ENCODE measurements at regions not wholly inside any gene's neighbourhood (a gene's known extent, or its start where the extent isn't known, plus 50 kb on each side); places are given as distances from the start of the nearest gene placed in this dataset.

- H3K4ac ChIP-seq (ENCODE audit: low read depth, low read length), result no peak overlapping the region
- peak overlapping the region; percentile 47 for H2BK12ac ChIP-seq (ENCODE audit: low read length)
- no peak overlapping the region for H4K12ac ChIP-seq (ENCODE audit: low read depth, low read length)
- no peaks in the 10 kb centered on the region for H3K27me3 ChIP-seq (ENCODE audit: insufficient read depth, low read length)
- no peaks in the 10 kb centered on the region for H3K9me3 ChIP-seq (ENCODE audit: insufficient read depth, low read depth, low read length)
- no peak overlapping the region for H3K23ac ChIP-seq (ENCODE audit: low read length)
- peaks cover 7% of the 10 kb centered on the region for H3K79me1 ChIP-seq (ENCODE audit: low read length)
- no CpG with 5 or more reads among the region's 2 CpGs for WGBS (ENCODE audit: extremely low coverage, insufficient coverage, insufficient read length)
- no peak overlapping the region for H2AFZ ChIP-seq (ENCODE audit: insufficient read depth, low read length, poor library complexity)
- no peaks in the 10 kb centered on the region for H3K79me2 ChIP-seq (ENCODE audit: control insufficient read depth, insufficient read depth, low read length, poor library complexity)
- H3K27ac ChIP-seq (ENCODE audit: low read depth, low read length), result no peak overlapping the region
- peak overlapping the region; percentile 36 for H4K8ac ChIP-seq (ENCODE audit: low read depth, low read length)
- H3K18ac ChIP-seq (ENCODE audit: low read length), result no peak overlapping the region
- no peak for DNase-seq
- peaks cover 0 to 4% of the 10 kb centered on the region in 2 experiments for H3K4me1 ChIP-seq (ENCODE audit: control insufficient read depth in 1 of 2, insufficient read depth in 2 of 2, low read length in 2 of 2)
- H3K4me2 ChIP-seq (ENCODE audit: low read length), result no peak overlapping the region
- peak overlapping the region; percentile 59 for H2AK5ac ChIP-seq (ENCODE audit: low read length)
- no peak overlapping the region for H3K4me3 ChIP-seq (ENCODE audit: low read depth, low read length)
- H4K91ac ChIP-seq (ENCODE audit: low read depth, low read length), result no peak overlapping the region
- no peak overlapping the region for H3K14ac ChIP-seq (ENCODE audit: low read length)
- no peaks in the 10 kb centered on the region for H3K36me3 ChIP-seq (ENCODE audit: control insufficient read depth in 1 of 2, insufficient read depth in 2 of 2, low read length in 2 of 2)
- H2BK120ac ChIP-seq (ENCODE audit: insufficient read depth, low read length, poor library complexity), result no peak overlapping the region
- H2BK5ac ChIP-seq (ENCODE audit: low read depth, low read length, poor library complexity), result no peak overlapping the region
- no peak overlapping the region for H3K9ac ChIP-seq (ENCODE audit: low read length)
Measured at GRCh38 chr5:56343988-56344387, 110.9 kb upstream of the ANKRD55 start.

GRCh38 chr5:56342616-56343015 is 109.5 kb upstream of the ANKRD55 start:
- Histone ChIP-seq H4K91ac (ENCODE audit: low read depth, low read length) (peak overlapping the region; percentile 2), H3K4me1 (ENCODE audit: control insufficient read depth in 1 of 2, insufficient read depth in 2 of 2, low read length in 2 of 2) (peaks cover 0 to 4% of the 10 kb centered on the region in 2 experiments), H3K23ac (ENCODE audit: low read length) (no peak overlapping the region), H3K14ac (ENCODE audit: low read length) (peak overlapping the region; percentile 34), H4K8ac (ENCODE audit: low read depth, low read length) (peak overlapping the region; percentile 4), H3K27ac (ENCODE audit: low read depth, low read length) (no peak overlapping the region), H3K36me3 (ENCODE audit: control insufficient read depth in 1 of 2, insufficient read depth in 2 of 2, low read length in 2 of 2) (no peaks in the 10 kb centered on the region), H2BK5ac (ENCODE audit: low read depth, low read length, poor library complexity) (no peak overlapping the region), H3K4me2 (ENCODE audit: low read length) (no peak overlapping the region), H3K79me2 (ENCODE audit: control insufficient read depth, insufficient read depth, low read length, poor library complexity) (no peaks in the 10 kb centered on the region), H3K9me3 (ENCODE audit: insufficient read depth, low read depth, low read length) (no peaks in the 10 kb centered on the region), H4K12ac (ENCODE audit: low read depth, low read length) (no peak overlapping the region), H3K4me3 (ENCODE audit: low read depth, low read length) (no peak overlapping the region), H2BK120ac (ENCODE audit: insufficient read depth, low read length, poor library complexity) (peak overlapping the region; percentile 43), H3K9ac (ENCODE audit: low read length) (no peak overlapping the region), H3K4ac (ENCODE audit: low read depth, low read length) (no peak overlapping the region), H3K27me3 (ENCODE audit: insufficient read depth, low read length) (no peaks in the 10 kb centered on the region), H2BK12ac (ENCODE audit: low read length) (peak overlapping the region; percentile 89), H2AK5ac (ENCODE audit: low read length) (no peak overlapping the region), H2AFZ (ENCODE audit: insufficient read depth, low read length, poor library complexity) (no peak overlapping the region), H3K18ac (ENCODE audit: low read length) (no peak overlapping the region), H3K79me1 (ENCODE audit: low read length) (peaks cover 7% of the 10 kb centered on the region)
- WGBS (ENCODE audit: extremely low coverage, insufficient coverage, insufficient read length), result no CpG with 5 or more reads among the region's 3 CpGs
- no peak for DNase-seq

DNA sequence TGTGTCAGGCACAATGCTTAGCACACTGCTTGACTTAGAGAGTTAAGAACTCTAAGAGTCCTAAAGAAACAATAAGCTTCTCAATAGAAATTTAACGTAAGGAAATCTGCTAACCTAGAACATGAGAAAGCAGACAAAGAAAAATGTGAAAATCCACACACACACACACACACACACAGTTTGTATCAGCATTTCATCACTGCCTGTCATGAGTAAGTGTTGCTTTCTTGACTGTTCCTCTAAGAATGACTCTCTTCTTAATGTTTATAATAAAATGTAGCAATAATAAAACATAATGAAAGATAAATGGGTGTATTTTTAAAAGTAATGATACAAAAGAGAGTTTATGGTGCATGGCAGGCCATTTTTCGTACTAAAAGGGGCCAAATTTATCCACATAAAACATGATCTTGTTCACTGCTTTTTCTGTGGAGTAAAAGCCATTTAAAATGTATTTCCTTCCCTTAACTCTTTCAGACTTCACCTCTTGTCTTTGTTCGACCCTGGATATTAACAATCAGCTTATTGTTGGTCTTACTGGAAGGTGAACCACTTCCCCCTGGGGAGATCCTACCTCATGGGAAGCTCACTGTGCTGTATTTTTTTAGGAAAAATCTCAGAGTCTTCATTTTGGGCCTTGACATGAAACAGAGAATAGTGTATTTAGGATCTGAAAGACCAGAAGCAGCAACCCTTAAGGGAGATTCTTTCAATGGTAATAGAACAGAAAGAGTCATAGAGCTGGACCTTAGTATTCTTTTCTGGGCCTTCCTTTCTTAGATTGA is 107.3 kb upstream of the ANKRD55 start:
- no peak overlapping the region for H3K14ac ChIP-seq (ENCODE audit: low read length)
- no peak overlapping the region for H4K8ac ChIP-seq (ENCODE audit: low read depth, low read length)
- H2BK12ac ChIP-seq (ENCODE audit: low read length), result no peak overlapping the region
- H4K12ac ChIP-seq (ENCODE audit: low read depth, low read length), result no peak overlapping the region
- no peaks in the 10 kb centered on the region for H3K27me3 ChIP-seq (ENCODE audit: insufficient read depth, low read length)
- no peak overlapping the region for H2AK5ac ChIP-seq (ENCODE audit: low read length)
- H3K79me2 ChIP-seq (ENCODE audit: control insufficient read depth, insufficient read depth, low read length, poor library complexity), result no peaks in the 10 kb centered on the region
- H3K79me1 ChIP-seq (ENCODE audit: low read length), result no peaks in the 10 kb centered on the region
- H3K4me2 ChIP-seq (ENCODE audit: low read length), result no peak overlapping the region
- H2BK120ac ChIP-seq (ENCODE audit: insufficient read depth, low read length, poor library complexity), result no peak overlapping the region
- no peak overlapping the region for H3K4ac ChIP-seq (ENCODE audit: low read depth, low read length)
- no peak overlapping the region for H2BK5ac ChIP-seq (ENCODE audit: low read depth, low read length, poor library complexity)
- no peaks in the 10 kb centered on the region for H3K4me1 ChIP-seq (ENCODE audit: control insufficient read depth in 1 of 2, insufficient read depth in 2 of 2, low read length in 2 of 2)
- no peak overlapping the region for H3K27ac ChIP-seq (ENCODE audit: low read depth, low read length)
- H3K18ac ChIP-seq (ENCODE audit: low read length), result no peak overlapping the region
- no CpG with 5 or more reads among the region's 3 CpGs for WGBS (ENCODE audit: extremely low coverage, insufficient coverage, insufficient read length)
- H4K91ac ChIP-seq (ENCODE audit: low read depth, low read length), result no peak overlapping the region
- H3K23ac ChIP-seq (ENCODE audit: low read length), result no peak overlapping the region
- DNase-seq, result no peak
- H3K9ac ChIP-seq (ENCODE audit: low read length), result no peak overlapping the region
- no peaks in the 10 kb centered on the region for H3K36me3 ChIP-seq (ENCODE audit: control insufficient read depth in 1 of 2, insufficient read depth in 2 of 2, low read length in 2 of 2)
- H3K4me3 ChIP-seq (ENCODE audit: low read depth, low read length), result no peak overlapping the region
- no peaks in the 10 kb centered on the region for H3K9me3 ChIP-seq (ENCODE audit: insufficient read depth, low read depth, low read length)
- H2AFZ ChIP-seq (ENCODE audit: insufficient read depth, low read length, poor library complexity), result no peak overlapping the region

DNA sequence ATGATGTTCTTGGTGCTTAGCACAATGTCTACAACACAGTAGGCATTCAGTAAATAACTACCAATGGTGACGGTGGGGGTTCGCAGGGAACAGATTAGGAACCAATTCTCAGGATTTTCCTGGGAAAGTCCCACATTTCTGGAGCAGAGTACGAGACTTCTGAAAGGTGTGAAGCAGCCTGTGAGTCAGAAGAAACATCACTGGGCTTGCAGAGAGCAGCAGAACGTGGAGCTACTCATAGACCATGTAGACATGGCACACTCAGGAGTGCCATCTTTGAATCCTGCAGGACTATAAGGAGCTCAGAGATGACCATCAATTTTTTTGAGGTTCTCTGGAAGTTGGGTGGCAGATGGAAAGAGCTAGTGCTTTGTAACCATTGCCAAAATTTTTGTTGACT is 106.6 kb upstream of the ANKRD55 start:
- Histone ChIP-seq H3K27me3 (ENCODE audit: insufficient read depth, low read length) (no peaks in the 10 kb centered on the region), H4K12ac (ENCODE audit: low read depth, low read length) (no peak overlapping the region), H3K9ac (ENCODE audit: low read length) (no peak overlapping the region), H3K79me1 (ENCODE audit: low read length) (no peaks in the 10 kb centered on the region), H3K79me2 (ENCODE audit: control insufficient read depth, insufficient read depth, low read length, poor library complexity) (no peaks in the 10 kb centered on the region), H4K91ac (ENCODE audit: low read depth, low read length) (no peak overlapping the region), H3K4me3 (ENCODE audit: low read depth, low read length) (no peak overlapping the region), H2AK5ac (ENCODE audit: low read length) (no peak overlapping the region), H3K9me3 (ENCODE audit: insufficient read depth, low read depth, low read length) (peaks cover 4% of the 10 kb centered on the region), H2AFZ (ENCODE audit: insufficient read depth, low read length, poor library complexity) (no peak overlapping the region), H3K4ac (ENCODE audit: low read depth, low read length) (no peak overlapping the region), H3K4me1 (ENCODE audit: control insufficient read depth in 1 of 2, insufficient read depth in 2 of 2, low read length in 2 of 2) (no peaks in the 10 kb centered on the region), H3K27ac (ENCODE audit: low read depth, low read length) (no peak overlapping the region), H3K4me2 (ENCODE audit: low read length) (no peak overlapping the region), H3K14ac (ENCODE audit: low read length) (no peak overlapping the region), H3K36me3 (ENCODE audit: control insufficient read depth in 1 of 2, insufficient read depth in 2 of 2, low read length in 2 of 2) (no peaks in the 10 kb centered on the region), H2BK120ac (ENCODE audit: insufficient read depth, low read length, poor library complexity) (no peak overlapping the region), H2BK12ac (ENCODE audit: low read length) (no peak overlapping the region), H3K18ac (ENCODE audit: low read length) (no peak overlapping the region), H3K23ac (ENCODE audit: low read length) (no peak overlapping the region), H2BK5ac (ENCODE audit: low read depth, low read length, poor library complexity) (no peak overlapping the region), H4K8ac (ENCODE audit: low read depth, low read length) (no peak overlapping the region)
- WGBS (ENCODE audit: extremely low coverage, insufficient coverage, insufficient read length), result no CpG with 5 or more reads among the region's 4 CpGs
- no peak for DNase-seq
